GM18505 (cell line): ENCODE measurements at regions not wholly inside any gene's neighbourhood (a gene's known extent, or its start where the extent isn't known, plus 50 kb on each side); places are given as distances from the start of the nearest gene placed in this dataset.

ENCODE experiments used
- ATAC-seq: cut with Tn5 transposase; IDR thresholded peaks from one replicate; pipeline ENCODE4 v1.9.1; 2021; ENCODE audit not compliant: unreplicated experiment
- POLR2A ChIP-seq: IDR thresholded peaks from 4 replicates; pipeline ENCODE4 v1.6.1; 2011; ENCODE audit warnings: borderline replicate concordance; ENCODE audit not compliant: insufficient read depth, insufficient read length; ENCODE audit errors: extremely low read depth

- TF ChIP-seq POLR2A: no peak
- ATAC-seq: no peak
Measured at GRCh38 chr22:49281467-49282340, 546.0 kb downstream of the BRD1 start.

- no peak for ATAC-seq
- no peak for TF ChIP-seq POLR2A
Measured at GRCh38 chr22:49278340-49278739, 549.3 kb downstream of the BRD1 start.

DNA sequence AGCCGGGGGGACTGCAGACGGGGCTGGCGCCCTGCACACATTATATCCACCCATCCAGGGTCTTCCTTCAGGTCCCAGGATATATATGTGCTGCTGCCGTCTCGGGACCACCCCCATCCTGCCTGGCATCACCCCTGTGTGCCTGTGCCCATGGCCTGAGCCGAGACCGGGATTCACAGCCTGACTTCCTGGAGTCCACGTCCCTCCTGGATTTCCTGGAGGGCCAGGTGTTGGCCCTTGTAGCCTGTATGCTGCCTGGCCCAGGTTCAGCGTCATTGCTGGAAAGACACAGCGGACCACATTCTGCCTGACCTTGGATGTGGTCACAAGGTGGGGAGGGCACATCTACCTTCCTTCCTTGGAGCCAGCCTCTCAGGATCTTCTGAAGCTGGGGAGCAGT lies 551.1 kb downstream of the BRD1 start:
- no peak for TF ChIP-seq POLR2A
- no peak for ATAC-seq

DNA sequence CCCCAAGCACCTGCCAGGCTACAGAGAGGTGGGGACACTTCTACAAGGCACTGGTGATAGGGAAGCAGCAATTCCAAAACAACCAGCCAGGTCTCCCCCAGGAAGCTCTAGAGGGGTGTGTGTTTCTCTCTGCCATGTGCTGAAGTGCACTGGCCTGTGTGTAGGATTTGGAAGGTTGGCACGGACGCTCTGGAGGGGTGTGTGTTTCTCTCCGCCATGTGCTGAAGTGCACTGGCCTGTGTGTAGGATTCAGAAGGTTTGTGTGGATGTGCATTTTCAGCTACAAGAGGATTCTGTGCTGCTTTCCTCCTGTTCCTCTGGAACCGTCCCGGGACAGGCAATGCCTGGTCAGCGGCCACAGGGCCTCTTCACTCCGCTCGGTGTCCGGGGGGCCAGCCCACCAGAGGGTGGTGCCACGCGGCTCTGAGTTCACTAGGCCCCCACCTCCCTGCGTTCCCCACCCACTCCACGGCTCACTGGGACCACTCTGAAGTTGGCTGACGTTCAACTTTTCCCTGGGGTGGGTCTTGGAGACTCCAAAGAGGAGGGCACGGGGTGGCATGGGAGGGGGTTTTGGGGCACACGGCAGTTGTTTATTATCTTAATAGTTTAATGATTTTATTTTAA lies 552.8 kb downstream of the BRD1 start:
- no peak for TF ChIP-seq POLR2A
- no peak for ATAC-seq

DNA sequence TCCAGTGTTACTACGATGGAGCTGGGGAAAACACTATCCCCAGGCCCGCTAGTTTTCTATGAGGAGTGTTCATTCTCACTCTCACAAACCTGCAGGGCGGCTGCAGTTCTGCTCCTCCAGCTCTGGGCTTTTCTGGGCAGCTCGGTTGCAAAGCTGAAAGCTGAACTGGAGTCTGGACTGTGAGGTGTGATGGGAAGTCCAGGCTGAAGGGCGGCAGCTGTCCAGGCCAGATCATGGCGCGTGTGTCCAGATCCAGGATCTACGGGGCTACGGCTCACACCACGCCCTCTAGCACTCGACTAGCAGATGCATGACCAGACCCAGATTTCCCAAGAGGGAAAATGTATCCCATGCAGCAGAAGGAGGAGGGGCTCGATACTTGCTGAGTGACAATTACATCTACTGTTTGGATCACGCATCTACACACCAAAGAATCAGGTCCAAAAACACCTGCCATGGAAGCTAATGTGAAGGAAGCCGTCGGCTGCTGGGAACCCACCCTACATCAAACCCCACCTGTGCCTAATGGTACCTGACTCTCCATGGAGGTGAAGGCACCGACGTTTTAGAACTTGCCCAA lies 555.0 kb downstream of the BRD1 start:
- ATAC-seq: no peak
- TF ChIP-seq POLR2A: no peak

DNA sequence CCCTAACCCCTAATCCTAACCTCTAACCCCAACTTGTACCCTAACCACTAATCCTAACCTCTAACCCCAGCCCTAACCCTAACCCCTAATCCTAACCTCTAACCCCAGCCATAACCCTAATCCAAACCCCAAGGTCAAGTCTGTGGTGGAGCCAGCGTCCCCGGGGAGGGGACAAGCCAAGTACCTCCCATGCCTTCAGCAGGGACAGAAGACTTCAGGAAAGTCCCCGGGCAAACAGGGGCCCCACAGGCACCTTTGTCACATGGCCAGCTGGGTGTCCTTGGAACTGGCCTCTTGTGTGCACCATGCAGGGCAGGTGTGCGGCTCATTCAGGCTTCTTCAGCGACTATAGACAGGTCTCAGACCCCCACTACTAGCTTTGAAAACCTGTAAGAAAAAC lies 555.8 kb downstream of the BRD1 start:
- TF ChIP-seq POLR2A: no peak
- no peak for ATAC-seq

DNA sequence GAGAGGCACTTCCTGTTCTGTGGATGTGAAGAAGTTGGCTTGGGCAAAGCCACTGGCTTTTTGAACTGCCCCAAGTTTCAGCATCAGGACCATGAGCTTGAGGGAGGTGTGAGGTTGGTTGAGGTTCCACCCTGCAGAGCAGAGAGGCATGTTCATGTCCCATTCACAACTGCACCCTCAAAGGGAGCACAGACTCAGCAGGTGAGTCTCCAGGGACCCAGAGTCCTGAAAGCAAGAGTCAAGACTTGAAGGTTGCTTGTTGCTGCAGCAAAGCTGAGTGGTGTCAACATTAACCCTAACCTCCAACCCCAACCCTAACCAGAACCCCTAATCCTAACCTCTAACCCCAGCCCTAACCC lies 556.3 kb downstream of the BRD1 start:
- no peak for ATAC-seq
- TF ChIP-seq POLR2A: no peak

GRCh38 chr22:49270595-49271368 lies 556.9 kb downstream of the BRD1 start:
- TF ChIP-seq POLR2A: no peak
- ATAC-seq: no peak

GRCh38 chr22:49269928-49270327 lies 557.7 kb downstream of the BRD1 start:
- ATAC-seq: no peak
- TF ChIP-seq POLR2A: no peak

DNA sequence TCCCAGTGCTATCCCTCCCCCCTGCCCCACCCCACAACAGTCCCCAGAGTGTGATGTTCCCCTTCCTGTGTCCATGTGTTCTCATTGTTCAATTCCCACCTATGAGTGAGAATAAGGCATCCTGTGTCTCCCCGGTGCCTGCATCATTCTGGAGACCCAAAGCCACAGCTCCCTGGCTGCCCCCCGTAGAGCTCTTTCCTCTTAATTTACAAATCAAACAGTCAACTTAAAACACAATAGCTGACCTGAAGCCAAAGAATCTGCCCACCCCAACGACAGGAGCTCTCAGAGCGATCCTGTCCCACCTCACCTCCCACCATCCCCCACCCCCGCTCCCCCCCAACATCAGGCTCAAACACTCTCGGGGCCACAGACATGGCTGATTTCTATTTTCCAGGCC lies 558.3 kb downstream of the BRD1 start:
- no peak for TF ChIP-seq POLR2A
- ATAC-seq: no peak

DNA sequence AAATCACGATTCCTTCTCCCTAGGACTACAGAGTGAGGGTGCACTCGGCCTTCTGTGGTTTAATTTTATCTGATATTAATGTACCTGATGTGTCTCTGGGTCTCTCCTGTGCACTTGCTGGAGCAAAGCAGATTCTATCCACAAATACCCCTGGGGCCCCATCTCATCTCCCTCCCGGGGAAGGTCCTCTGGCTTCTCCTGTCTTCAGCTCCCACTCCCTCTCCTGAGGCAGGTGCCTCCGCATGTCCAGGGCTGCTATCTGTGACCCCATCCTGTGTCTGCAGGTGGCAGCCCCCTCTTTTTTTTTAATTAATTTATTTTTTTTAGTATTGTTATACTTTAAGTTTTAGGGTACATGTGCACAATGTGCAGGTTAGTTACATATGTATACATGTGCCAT lies 558.7 kb downstream of the BRD1 start:
- ATAC-seq: no peak
- TF ChIP-seq POLR2A: no peak

DNA sequence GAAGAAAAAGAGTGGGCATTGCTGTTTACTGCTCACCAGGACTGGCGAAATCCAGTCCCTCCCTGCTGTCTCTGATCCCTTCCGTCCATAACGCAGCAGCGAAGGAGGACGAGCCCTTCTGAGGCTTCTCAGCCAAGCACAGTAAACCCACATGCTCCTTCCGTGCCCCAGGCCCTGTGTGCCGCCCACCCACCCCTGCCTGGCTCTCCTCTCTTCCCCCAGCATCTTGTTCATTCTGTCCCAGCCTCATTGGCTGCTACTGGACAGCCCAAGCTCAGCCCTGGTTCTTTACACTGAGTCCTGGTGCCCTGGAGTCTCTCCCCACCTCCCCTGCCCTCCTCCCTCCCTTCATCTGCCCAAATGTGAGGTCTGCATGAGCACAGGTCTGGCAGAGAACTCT lies 559.7 kb downstream of the BRD1 start:
- no peak for ATAC-seq
- no peak for TF ChIP-seq POLR2A
